A549 (cell line): ENCODE measurements at regions not wholly inside any gene's neighbourhood (a gene's known extent, or its start where the extent isn't known, plus 50 kb on each side); places are given as distances from the start of the nearest gene placed in this dataset.
"Not testable (repeated sequence)": the region's sequence is repeated elsewhere in the genome, so short reads cannot be mapped to it uniquely, and the experiment has no call there.

Source experiments
- ATAC-seq, 2 experiments: fragments of 200-7000 bp in 1 of 2; fragments of >200 bp in 1 of 2; cut with Nextera tagmentation in 1 of 2; cut with Tn5 transposase in 1 of 2; 3 replicates each; pipeline versions ENCODE4 v1.8.0 to v1.9.1; 2018 to 2020; ENCODE audit warnings: mild to moderate bottlenecking in 1 of 2, moderate library complexity in 1 of 2
- CTCF ChIA-PET: fragments of 300-600 bp; sonication (Branson Sonifier 250); formaldehyde crosslinking; extraction: SDS; loops from one replicate; lab custom pipeline; 2021; ENCODE audit warnings: antibody characterized with exemption, inconsistent platforms; lab: Yijun Ruan, JAX
- POLR2A ChIA-PET: fragments of 350-600 bp; formaldehyde crosslinking; extraction: SDS; loops from one replicate; lab custom pipeline; 2021; ENCODE audit warnings: antibody characterized with exemption, inconsistent platforms; lab: Yijun Ruan, JAX
- DNase-seq, 2 experiments: peaks; one replicate each; pipeline versions ENCODE4 v3.0.0 to v3.0.0-alpha.2; 2011 to 2016; ENCODE audit warnings: low read depth in 1 of 2, low spot score in 1 of 2
- FAIRE-seq: peaks from 2 replicates; lab custom pipeline; 2011; peaks lifted over from hg19 to GRCh38; lab: Jason Lieb, UNC
- H3K27ac ChIP-seq, 2 experiments: fragments of >200 bp; sonication (Bioruptor Twin); formaldehyde crosslinking; 3 replicates each; pipeline ENCODE4 v1.5.1; 2016 to 2017
- H3K4me1 ChIP-seq: fragments of >200 bp; sonication (Bioruptor Twin); formaldehyde crosslinking; 3 replicates; pipeline ENCODE4 v1.6.1; 2016
- H3K4me2 ChIP-seq: fragments of >200 bp; sonication (Bioruptor Twin); formaldehyde crosslinking; 3 replicates; pipeline ENCODE4 v1.6.1; 2016
- H3K4me3 ChIP-seq: fragments of >200 bp; sonication (Bioruptor Twin); formaldehyde crosslinking; 3 replicates; pipeline ENCODE4 v1.5.1; 2016
- H3K9me3 ChIP-seq: fragments of >200 bp; sonication (Bioruptor Twin); formaldehyde crosslinking; 3 replicates; pipeline ENCODE4 v1.6.1; 2016
- ATOH8 ChIP-seq: fragments of 250-450 bp; sonication (Bioruptor Pico); IDR thresholded peaks from 2 replicates; pipeline ENCODE4 v1.5.0; 2020; ENCODE audit warnings: low read depth, mild to moderate bottlenecking, moderate library complexity
- BHLHE40 ChIP-seq: IDR thresholded peaks from 2 replicates; pipeline ENCODE4 v1.6.1; 2012; ENCODE audit warnings: low read depth, low read length, inconsistent platforms
- CBX2 ChIP-seq: fragments of 200-600 bp; sonication (generic); IDR thresholded peaks from 2 replicates; pipeline ENCODE4 v1.6.1; 2016; ENCODE audit warnings: low read depth, mild to moderate bottlenecking, borderline replicate concordance
- CBX8 ChIP-seq: fragments of 200-600 bp; sonication (generic); IDR thresholded peaks from 2 replicates; pipeline ENCODE4 v1.6.1; 2016
- CEBPB ChIP-seq, 2 experiments: fragments of >200 bp in 1 of 2; sonication (Bioruptor Twin) in 1 of 2; formaldehyde crosslinking in 1 of 2; IDR thresholded peaks; 2 replicates each; pipeline ENCODE4 v1.6.1; 2012 to 2016
- EHMT2 ChIP-seq: fragments of 200-600 bp; sonication (generic); IDR thresholded peaks from 2 replicates; pipeline ENCODE4 v1.6.1; 2016; ENCODE audit warnings: antibody characterized with exemption, low read depth, mild to moderate bottlenecking, moderate library complexity
- EP300 ChIP-seq, 2 experiments: fragments of >200 bp; sonication (Bioruptor Twin); formaldehyde crosslinking; IDR thresholded peaks; 2 replicates in 1 of 2; 3 replicates in 1 of 2; pipeline ENCODE4 v1.6.1; 2016 to 2017
- FOSB ChIP-seq: fragments of 250-450 bp; sonication (Bioruptor Pico); IDR thresholded peaks from 2 replicates; pipeline ENCODE4 v1.5.0; 2020; ENCODE audit warnings: mild to moderate bottlenecking, moderate library complexity
- FOXS1 ChIP-seq: fragments of 250-450 bp; sonication (Bioruptor Pico); IDR thresholded peaks from 2 replicates; pipeline ENCODE4 v1.5.0; 2020; ENCODE audit warnings: mild to moderate bottlenecking, moderate library complexity
- HEYL ChIP-seq: fragments of 250-450 bp; sonication (Bioruptor Pico); IDR thresholded peaks from 2 replicates; pipeline ENCODE4 v1.8.0; 2021; ENCODE audit warnings: mild to moderate bottlenecking, moderate library complexity
- HMGXB4 ChIP-seq: fragments of 250-450 bp; sonication (Bioruptor Pico); IDR thresholded peaks from 2 replicates; pipeline ENCODE4 v1.5.0; 2021; ENCODE audit warnings: mild to moderate bottlenecking, moderate library complexity, borderline replicate concordance
- HOXB13 ChIP-seq: fragments of 250-450 bp; sonication (Bioruptor Pico); IDR thresholded peaks from 2 replicates; pipeline ENCODE4 v1.5.0; 2020; ENCODE audit warnings: low read depth, mild to moderate bottlenecking, moderate library complexity
- RCOR1 ChIP-seq: fragments of 150-350 bp; IDR thresholded peaks from 2 replicates; pipeline ENCODE4 v1.6.1; 2014; ENCODE audit warnings: antibody characterized with exemption, low read length, low read depth
- RFX5 ChIP-seq: fragments of 450-650 bp; IDR thresholded peaks from 2 replicates; pipeline ENCODE4 v1.7.1; 2014; ENCODE audit warnings: antibody characterized with exemption, mild to moderate bottlenecking, moderate library complexity
- RNF2 ChIP-seq: fragments of 200-600 bp; sonication (generic); IDR thresholded peaks from 2 replicates; pipeline ENCODE4 v1.6.1; 2016; ENCODE audit warnings: low read depth, mild to moderate bottlenecking, antibody characterized with exemption, moderate library complexity, borderline replicate concordance
- SMC3 ChIP-seq: fragments of >200 bp; sonication (Bioruptor Twin); formaldehyde crosslinking; IDR thresholded peaks from 3 replicates; pipeline ENCODE4 v1.6.1; 2018; ENCODE audit warnings: inconsistent platforms
- USF2 ChIP-seq: fragments of 450-650 bp; IDR thresholded peaks from 2 replicates; pipeline ENCODE4 v1.6.1; 2014; ENCODE audit warnings: antibody characterized with exemption
- ZC3H11A ChIP-seq: fragments of 450-650 bp; IDR thresholded peaks from 2 replicates; pipeline ENCODE4 v1.6.1; 2014; ENCODE audit warnings: antibody characterized with exemption, mild to moderate bottlenecking
- WGBS: methylation state at CpG from one replicate; pipeline ENCODE4 v1.1.6; 2017; ENCODE audit errors: missing lambda C conversion rate; 5-methylcytosine and 5-hydroxymethylcytosine counted together

- TF ChIP-seq USF2 (no peak), HMGXB4 (CRISPR knock-in tag) (no peak)
Observed at GRCh38 chrX:101744085-101744484, 84.4 kb upstream of the ARMCX2 start (continued).

- H3K4me2 ChIP-seq = no peak overlapping the region
- no peaks in the 10 kb centered on the region for H3K4me1 ChIP-seq
- ATAC-seq (no peak), FAIRE-seq (no peak), DNase-seq (no peak)
- ChIA-PET POLR2A (no interaction called here), CTCF (no interaction called here)
- 2% methylated on average over 2 of the region's 2 CpGs for WGBS
- no peak for TF ChIP-seq RFX5
- no peak overlapping the region for H3K4me3 ChIP-seq
- H3K27ac ChIP-seq = no peak overlapping the region
- H3K9me3 ChIP-seq = no peaks in the 10 kb centered on the region
Observed at GRCh38 chrX:101740642-101741041, 81.0 kb upstream of the ARMCX2 start.

- DNase-seq, H3K27ac ChIP-seq, POLR2A ChIA-PET, H3K9me3 ChIP-seq, H3K4me3 ChIP-seq, FAIRE-seq, CTCF ChIA-PET, H3K4me2 ChIP-seq, H3K4me1 ChIP-seq, ATAC-seq: not testable (repeated sequence)
- no CpG with 5 or more reads among the region's 24 CpGs for WGBS
Observed at GRCh38 chrX:101738867-101739266, 79.2 kb upstream of the ARMCX2 start.

- H3K4me2 ChIP-seq, H3K4me1 ChIP-seq, DNase-seq, FAIRE-seq, ATAC-seq, H3K9me3 ChIP-seq, POLR2A ChIA-PET, H3K27ac ChIP-seq, H3K4me3 ChIP-seq, CTCF ChIA-PET: not testable (repeated sequence)
- 72% methylated on average over 4 of the region's 17 CpGs for WGBS
Observed at GRCh38 chrX:101738411-101738810, 78.8 kb upstream of the ARMCX2 start.

GRCh38 chrX:101736651-101737050 is 77.0 kb upstream of the ARMCX2 start:
- FAIRE-seq (no peak), DNase-seq (no peak), ATAC-seq (no peak)
- ChIA-PET CTCF (no interaction called here), POLR2A (no interaction called here)
- WGBS = 5% methylated on average over 1 of the region's 1 CpG
- Histone ChIP-seq H3K27ac (no peak overlapping the region), H3K9me3 (no peaks in the 10 kb centered on the region), H3K4me1 (no peaks in the 10 kb centered on the region), H3K4me3 (no peak overlapping the region), H3K4me2 (no peak overlapping the region)
- TF ChIP-seq BHLHE40 (no peak), CBX2 (no peak), ATOH8 (CRISPR knock-in tag) (no peak), RNF2 (no peak), SMC3 (no peak), HMGXB4 (CRISPR knock-in tag) (no peak), EHMT2 (no peak), HEYL (CRISPR knock-in tag) (no peak), EP300 (IDR thresholded peaks at IDR 0.05) (no peak), CBX8 (no peak), RCOR1 (no peak), ZC3H11A (no peak), FOSB (CRISPR knock-in tag) (no peak), HOXB13 (no peak), CEBPB (IDR thresholded peaks at IDR 0.05) (no peak), FOXS1 (no peak)
